ENCODE measurements at regions not wholly inside any gene's neighbourhood (a gene's known extent, or its start where the extent isn't known, plus 50 kb on each side); places are given as distances from the start of the nearest gene placed in this dataset.
"Not testable (repeated sequence)": the region's sequence is repeated elsewhere in the genome, so short reads cannot be mapped to it uniquely, and the experiment has no call there.

- DNase-seq, result not testable (repeated sequence)
These were observed 179.7 kb upstream of the ZNF469 start for GRCh38 chr16:88202856-88203681.

- DNase-seq, result not testable (repeated sequence)
These were observed 178.3 kb upstream of the ZNF469 start for GRCh38 chr16:88204131-88205110.

DNA sequence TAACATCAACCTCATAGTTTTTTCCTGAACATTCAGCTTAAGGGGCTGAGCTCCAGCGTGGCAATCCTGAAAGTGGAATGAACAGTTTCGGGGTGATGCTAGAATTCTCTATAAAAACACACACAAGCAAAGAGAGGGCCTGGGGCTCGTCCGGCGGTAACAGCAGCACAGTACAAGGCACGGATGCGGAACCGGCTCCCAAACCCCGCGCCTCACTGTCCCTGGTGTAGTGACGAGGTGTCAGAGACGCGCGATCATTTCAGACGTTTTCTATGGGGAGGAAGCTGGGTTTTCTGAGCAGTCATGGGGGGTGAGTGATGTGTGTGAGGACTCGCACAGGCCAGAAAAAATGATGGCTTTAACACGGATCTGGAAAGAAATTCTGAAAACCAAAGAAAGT is 177.3 kb upstream of the ZNF469 start:
- not testable (repeated sequence) for DNase-seq

- not testable (repeated sequence) for DNase-seq
These were observed 176.8 kb upstream of the ZNF469 start for GRCh38 chr16:88206006-88206405.

- DNase-seq, result not testable (repeated sequence)
These were observed 176.2 kb upstream of the ZNF469 start for GRCh38 chr16:88206516-88206915.

DNA sequence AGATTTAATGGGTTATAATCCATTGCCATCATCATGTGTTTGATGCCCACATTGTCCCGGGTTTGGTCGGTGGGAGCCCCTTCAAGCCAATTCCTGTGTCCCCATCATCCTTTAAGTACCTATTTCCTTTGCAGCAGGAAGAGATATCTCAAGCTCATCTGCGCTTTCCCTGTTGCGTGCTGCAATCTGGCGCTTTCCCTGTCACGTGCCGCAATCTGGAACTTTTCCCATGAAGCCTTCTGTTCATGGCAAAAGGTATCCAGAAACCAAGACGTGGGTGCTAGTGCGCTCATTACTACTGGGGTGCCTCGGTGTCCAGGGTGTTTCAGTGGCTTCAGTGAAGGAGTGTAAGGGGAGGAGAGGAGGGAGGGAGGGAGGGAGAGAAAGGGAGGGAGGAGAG is 174.6 kb upstream of the ZNF469 start:
- DNase-seq, result no peak

DNA sequence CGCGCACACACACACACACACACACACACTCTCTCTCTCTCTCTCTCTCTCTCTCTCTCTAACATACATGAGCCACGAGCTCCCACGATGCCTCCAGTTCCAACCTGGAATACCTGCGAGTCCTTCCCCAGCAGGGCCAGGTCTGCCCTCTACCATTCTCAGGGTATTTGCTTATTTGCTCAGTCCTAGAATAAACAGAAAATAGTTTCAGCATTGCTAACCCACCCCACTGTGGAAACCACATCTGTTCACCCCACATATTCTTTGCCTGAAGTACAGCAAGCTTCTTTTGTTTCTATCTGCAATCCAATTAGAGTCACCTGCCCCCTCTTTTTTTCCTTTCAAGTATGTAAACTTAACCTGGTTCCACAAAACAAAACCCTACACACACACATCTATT is 174.0 kb upstream of the ZNF469 start:
- DNase-seq, result not testable (repeated sequence)

GRCh38 chr16:88209579-88209978 is 173.2 kb upstream of the ZNF469 start:
- not testable (repeated sequence) for DNase-seq

GRCh38 chr16:88213937-88214336 is 168.8 kb upstream of the ZNF469 start:
- DNase-seq, result not testable (repeated sequence)

DNA sequence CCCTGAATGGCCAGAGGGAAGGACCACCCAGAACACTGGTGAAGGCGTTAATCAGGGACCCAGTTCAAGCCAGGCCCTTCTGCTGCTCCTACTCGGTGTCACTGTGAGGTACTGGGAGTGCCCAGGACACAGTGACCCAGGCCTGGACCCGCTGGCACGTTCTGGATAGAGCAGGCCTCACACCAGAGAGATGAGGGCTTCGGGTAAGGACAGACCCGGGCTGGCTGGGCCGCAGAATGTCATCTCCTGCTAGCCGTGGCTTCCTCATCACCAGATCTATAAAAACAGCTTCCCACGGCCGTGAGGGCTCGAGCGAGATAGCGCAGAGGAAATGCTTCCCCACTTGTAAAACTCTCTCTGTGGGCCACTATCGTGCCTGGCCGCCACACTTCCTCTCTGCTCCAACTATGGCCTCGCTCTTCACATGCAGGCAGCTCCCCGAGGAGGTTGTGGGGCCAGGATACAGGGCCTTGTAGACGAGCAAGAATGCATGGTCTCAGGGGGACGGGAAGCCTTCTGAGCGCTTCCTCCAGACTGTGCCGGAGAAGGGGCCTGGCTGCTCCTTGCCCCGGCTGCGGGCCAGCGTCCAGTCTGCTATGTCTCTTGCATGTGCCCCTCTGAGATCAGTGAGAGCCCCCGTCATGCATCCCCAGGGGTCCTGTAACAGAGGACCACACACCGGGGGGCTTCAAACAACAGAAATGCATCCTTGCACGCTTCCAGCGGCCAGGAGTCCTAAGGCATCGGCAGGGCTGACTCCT is 161.6 kb upstream of the ZNF469 start:
- DNase-seq, result not testable (repeated sequence)

DNA sequence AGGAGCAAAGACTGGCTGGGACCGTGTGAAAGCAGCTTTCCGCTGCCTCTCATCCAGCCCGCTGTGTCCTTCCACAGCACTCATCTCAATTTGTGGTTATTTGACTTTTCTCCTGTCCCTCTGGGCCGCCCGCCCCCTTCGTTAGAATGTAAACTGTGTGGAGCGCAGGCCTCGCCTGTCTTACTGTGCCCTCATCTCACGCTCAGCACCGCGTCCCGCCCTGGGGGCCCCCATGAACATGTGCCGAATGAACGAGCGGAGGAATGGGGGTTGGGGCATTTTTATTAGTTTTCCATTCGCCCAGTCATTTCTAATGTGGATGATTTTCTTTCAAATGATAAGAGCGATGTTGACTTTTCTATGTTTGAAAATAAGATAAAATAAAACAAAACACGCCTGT is 159.1 kb upstream of the ZNF469 start:
- not testable (repeated sequence) for DNase-seq

DNA sequence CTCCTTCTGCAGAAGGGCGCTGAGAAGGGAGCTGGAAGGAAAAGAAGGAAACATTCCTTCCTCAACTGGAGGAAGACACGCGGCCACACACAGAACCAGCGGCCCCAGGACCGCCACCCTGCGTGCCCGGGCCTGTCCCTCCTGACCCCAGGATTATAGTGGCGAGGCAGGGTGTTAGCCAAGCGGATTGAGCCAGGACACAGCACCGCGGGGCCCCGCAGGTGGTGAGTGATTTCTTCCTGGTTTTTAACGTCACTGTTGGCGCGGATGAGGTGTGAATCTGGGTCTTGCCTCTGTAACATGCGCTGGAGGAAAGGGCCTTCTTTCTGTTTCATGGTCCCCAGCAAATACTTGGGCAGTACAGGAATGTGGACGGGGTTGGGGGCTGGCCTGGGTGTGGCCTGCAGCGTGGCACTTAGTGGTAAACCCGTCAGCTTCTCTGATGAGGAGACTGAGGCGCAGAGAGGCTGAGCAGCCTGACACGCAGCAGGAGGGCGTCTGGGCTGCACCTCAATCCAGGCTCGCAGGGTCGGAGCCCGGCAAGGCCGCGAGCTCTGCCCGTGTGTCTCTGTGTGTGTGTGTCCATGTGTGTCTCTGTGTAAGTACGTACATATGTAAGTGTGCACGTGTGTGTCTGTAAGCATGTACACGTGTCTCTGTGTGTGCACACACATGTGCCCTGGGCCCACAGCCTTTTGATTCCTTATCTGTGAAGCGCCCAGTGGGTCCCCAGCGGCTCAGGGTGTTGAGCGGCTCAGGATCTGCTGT is 158.4 kb upstream of the ZNF469 start:
- DNase-seq, result not testable (repeated sequence)

GRCh38 chr16:88225640-88226230 is 157.0 kb upstream of the ZNF469 start:
- DNase-seq, result not testable (repeated sequence)

GRCh38 chr16:88226302-88226701 is 156.5 kb upstream of the ZNF469 start:
- DNase-seq, result not testable (repeated sequence)

DNA sequence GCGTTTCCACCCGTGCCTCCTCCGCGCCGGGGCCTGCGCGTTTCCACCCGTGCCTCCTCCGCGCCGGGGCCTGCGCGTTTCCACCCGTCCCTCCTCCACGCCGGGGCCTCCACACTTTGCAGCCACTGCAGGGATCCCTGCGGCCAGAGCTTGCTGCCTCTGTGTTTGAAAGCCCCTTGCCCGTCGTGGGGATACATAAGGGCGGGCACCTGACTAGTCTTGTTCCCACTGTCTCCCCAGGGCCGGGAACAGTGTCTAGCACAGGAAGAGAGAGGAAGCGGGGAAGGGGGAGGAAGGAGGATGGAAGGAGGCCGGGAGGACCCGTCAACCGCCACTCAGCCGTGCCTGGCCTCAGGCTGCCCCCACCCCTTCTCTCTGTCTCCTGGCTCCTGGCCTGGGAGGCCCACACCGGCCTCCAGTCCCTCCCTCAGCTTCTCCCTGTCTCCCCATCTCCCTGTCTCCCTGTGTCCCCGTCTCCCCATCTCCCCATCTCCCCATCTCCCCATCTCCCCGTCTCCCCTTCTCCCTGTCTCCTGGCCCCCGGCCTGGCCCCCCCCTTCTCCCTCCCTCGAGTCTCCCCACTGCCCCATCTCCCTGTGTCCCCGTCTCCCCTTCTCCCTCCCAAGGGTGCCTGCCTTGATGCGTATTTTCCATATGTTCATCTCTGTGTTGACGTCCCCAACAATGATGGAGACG is 155.6 kb upstream of the ZNF469 start:
- DNase-seq, result not testable (repeated sequence)

DNA sequence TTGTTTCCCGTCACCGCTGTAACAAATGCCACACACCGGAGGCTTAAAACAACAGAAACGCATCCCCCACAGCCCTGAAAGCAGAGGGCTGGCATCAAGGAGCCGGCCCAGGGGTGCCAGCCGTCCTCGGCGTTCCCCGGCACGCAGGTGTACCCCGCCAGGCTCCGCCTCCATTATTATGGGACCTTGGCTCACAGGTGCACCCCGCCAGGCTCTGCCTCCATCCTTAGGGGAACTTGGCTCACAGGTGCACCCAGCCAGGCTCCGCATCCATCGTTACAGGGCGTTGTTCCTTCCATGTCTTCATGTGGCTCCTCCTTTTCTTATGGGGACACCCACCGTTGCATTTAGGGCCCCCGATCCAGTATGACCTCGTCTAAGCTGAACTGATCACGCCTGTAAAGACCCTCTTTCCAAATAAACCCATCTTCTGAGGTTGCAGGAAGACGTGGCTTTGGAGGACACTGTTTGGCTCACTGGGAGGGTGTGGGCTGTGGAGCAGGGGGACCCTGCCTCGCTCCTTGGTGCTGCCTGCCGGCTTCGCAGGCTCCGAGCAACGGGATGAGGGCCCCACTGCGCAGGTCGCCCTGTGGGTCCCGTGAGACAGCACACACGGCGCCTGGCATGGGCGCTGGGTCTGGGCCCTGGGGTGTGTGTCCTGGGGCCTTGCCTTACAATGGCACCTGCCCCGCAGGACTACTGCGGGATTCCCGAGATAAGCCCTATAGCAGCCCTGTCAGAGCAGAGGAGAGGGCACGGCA is 154.9 kb upstream of the ZNF469 start:
- not testable (repeated sequence) for DNase-seq

- not testable (repeated sequence) for DNase-seq
These were observed 154.0 kb upstream of the ZNF469 start for GRCh38 chr16:88228751-88229150.

GRCh38 chr16:88229710-88230109 is 153.0 kb upstream of the ZNF469 start:
- DNase-seq, result not testable (repeated sequence)

DNA sequence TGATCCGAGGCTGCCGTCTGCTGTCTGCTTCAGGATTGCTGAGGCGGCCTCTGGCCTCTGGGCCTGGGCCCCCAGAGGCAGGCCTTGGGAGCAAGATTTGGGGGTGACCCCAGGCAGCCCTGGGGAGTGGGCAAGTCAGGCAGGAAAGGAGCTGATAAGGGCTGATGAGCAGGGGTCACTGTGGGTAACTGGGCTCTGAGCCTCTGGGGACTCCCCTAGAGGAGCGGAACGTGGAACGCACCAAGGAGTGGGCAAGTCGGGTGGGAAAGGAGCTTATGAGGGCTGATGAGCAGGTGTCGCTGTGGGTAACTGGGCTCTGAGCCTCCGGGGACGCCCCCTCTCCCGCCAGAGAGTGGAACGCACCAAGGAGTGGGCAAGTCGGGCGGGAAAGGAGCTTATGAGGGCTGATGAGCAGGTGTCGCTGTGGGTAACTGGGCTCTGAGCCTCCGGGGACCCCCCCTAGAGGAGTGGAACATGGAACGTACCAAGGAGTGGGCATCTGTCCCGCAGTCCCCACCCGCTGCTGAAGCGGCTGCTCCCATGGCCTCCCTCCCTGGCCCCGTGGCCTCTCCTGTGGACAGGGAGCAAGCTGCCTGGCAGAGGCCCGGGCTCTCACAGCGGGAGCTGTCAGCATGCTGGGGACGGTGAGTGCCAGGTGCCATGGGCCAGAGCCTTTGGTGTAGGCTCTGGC is 152.3 kb upstream of the ZNF469 start:
- DNase-seq, result not testable (repeated sequence)
